Psoas muscle (tissue), 7 donors: ENCODE measurements at regions not wholly inside any gene's neighbourhood (a gene's known extent, or its start where the extent isn't known, plus 50 kb on each side); places are given as distances from the start of the nearest gene placed in this dataset.

ENCODE experiments used
- ATAC-seq, 4 donors: fragments of 200-7000 bp; cut with Tn5 transposase; one replicate each; pipeline ENCODE4 v1.9.1; 2020; ENCODE audit warnings: moderate library complexity in 3 of 4, mild to moderate bottlenecking in 2 of 4
- DNase-seq, 2 donors: peaks; one replicate each; pipeline ENCODE4 v3.0.0-alpha.2; 2020
- H3K27ac ChIP-seq: fragments of 200-600 bp; one replicate; pipeline ENCODE4 v1.8.0; 2022
- H3K27me3 ChIP-seq, 3 donors: fragments of 200-600 bp in 1 of 3; one replicate each; pipeline versions ENCODE4 v1.6.1 to v1.8.0; 2013 to 2022; ENCODE audit warnings: low read length in 2 of 3, mild to moderate bottlenecking in 2 of 3, moderate library complexity in 1 of 3; ENCODE audit not compliant: insufficient read depth in 3 of 3
- H3K36me3 ChIP-seq, 2 donors: fragments of 200-600 bp in 1 of 2; one replicate each; pipeline versions ENCODE4 v1.6.1 to v1.8.0; 2013 to 2022; ENCODE audit warnings: low read depth in 1 of 2, mild to moderate bottlenecking in 1 of 2, moderate library complexity in 1 of 2; ENCODE audit not compliant: insufficient read depth in 1 of 2
- H3K4me1 ChIP-seq: fragments of 200-600 bp; one replicate; pipeline ENCODE4 v1.8.0; 2022
- H3K4me3 ChIP-seq: fragments of 200-600 bp; one replicate; pipeline ENCODE4 v1.8.0; 2022; ENCODE audit warnings: mild to moderate bottlenecking
- H3K9me3 ChIP-seq: fragments of 200-600 bp; one replicate; pipeline ENCODE4 v1.8.0; 2022
- WGBS, 3 donors: extraction: QIAGEN DNeasy Blood & Tissue Kit; methylation state at CpG; one replicate each; pipeline versions ENCODE4 v1.1.6 to v1.1.7; 2013; 5-methylcytosine and 5-hydroxymethylcytosine counted together
- intact Hi-C, 2 donors: fragments of 100-400 bp; cut with DNase I; formaldehyde crosslinking; loops; one replicate each; pipeline versions ENCODE4 v1.11.0 to v1.14.2; 2022
- TF ChIP-seq, protein P1 (sequence below): fragments of 200-600 bp; IDR thresholded peaks from one replicate; pipeline ENCODE4 v1.8.0; 2022; ENCODE audit warnings: antibody characterized with exemption
- donor health status: healthy with polysubstance abuse.
- donor health status: DM: no; HTN: no; CAD: no; lungs with moderate emphysema.
- donor health status: Bipolar disorder and iron deficiency.
- donor health status: healthy.
- donor health status: DM: yes; HTN: yes; CAD: no.
- donor health status: DM: no; HTN: no; CAD: no.
- donor health status: DM: yes; HTN: yes; CAD: no.

DNA sequence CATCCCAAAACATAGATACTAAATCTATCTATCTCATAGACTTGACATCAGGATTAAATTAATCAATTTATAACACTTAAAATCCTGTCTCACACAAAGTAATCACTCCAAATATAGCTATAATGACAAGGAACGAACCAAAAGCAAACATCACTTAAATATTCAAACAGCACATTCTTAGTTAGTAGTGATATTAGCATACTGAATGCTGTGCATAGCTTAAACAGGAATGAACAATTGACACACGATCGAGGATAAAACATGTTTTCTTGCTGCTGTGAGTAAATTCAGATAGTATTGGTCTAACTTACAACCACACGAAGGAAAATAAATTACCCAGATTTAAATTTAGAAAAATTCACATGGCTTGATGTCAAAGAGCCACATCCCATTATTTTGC is 58.9 kb upstream of the SNTG2 start:
- no peaks in the 10 kb centered on the region for H3K4me1 ChIP-seq
- ATAC-seq (no peak), DNase-seq (no peak)
- intact Hi-C loops = no loop called here
- no peak overlapping the region for H3K27ac ChIP-seq
- no peaks in the 10 kb centered on the region for H3K36me3 ChIP-seq
- 68 to 77% (median 74%) methylated on average over 4 of the region's 4 CpGs for WGBS, 3 donors
- TF ChIP-seq, protein P1, sequence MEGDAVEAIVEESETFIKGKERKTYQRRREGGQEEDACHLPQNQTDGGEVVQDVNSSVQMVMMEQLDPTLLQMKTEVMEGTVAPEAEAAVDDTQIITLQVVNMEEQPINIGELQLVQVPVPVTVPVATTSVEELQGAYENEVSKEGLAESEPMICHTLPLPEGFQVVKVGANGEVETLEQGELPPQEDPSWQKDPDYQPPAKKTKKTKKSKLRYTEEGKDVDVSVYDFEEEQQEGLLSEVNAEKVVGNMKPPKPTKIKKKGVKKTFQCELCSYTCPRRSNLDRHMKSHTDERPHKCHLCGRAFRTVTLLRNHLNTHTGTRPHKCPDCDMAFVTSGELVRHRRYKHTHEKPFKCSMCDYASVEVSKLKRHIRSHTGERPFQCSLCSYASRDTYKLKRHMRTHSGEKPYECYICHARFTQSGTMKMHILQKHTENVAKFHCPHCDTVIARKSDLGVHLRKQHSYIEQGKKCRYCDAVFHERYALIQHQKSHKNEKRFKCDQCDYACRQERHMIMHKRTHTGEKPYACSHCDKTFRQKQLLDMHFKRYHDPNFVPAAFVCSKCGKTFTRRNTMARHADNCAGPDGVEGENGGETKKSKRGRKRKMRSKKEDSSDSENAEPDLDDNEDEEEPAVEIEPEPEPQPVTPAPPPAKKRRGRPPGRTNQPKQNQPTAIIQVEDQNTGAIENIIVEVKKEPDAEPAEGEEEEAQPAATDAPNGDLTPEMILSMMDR = no peak
- H3K4me3 ChIP-seq = no peak overlapping the region
- no peaks in the 10 kb centered on the region for H3K9me3 ChIP-seq
- peaks cover 0 to 7% (median 0%) of the 10 kb centered on the region in 3 donors for H3K27me3 ChIP-seq

DNA sequence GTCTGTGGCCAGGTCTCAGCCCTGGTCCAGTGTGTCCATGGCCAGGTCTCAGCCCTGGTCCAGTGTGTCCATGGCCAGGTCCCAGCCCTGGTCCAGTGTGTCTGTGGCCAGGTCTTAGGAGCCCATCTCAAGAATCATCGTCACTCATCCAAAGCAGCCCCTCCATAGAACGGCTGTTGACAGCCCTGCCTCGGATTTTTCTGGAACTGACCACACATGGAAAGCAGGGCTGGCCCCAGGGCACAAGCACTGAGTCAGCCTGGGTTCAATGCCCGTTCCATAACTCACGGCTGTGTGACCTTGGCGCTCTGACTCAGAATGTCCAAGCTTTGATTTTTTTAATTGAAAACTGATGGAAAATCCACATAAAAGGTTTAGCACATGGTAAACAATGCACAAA is 59.9 kb upstream of the SNTG2 start:
- intact Hi-C loops = no loop called here

DNA sequence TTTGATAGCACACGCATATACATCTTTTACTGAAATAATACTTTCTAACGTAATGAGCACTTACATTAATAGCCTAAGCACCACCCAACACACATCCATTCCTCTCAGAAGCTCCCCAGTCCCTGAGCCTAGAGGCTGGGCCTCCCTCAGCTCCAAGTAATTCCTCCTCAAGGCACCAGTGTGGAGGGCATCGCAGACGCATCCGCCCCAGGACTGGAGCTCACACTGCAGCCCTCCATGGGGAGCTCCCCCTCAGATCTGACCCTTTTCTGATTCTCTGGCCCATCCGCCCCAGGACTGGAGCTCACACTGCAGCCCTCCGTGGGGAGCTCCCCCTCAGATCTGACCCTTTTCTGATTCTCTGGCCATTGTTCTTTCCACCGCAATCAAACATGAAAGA is 60.4 kb upstream of the SNTG2 start:
- 85 to 87% (median 86%) methylated on average over 8 of the region's 8 CpGs for WGBS, 3 donors
- Histone ChIP-seq H3K4me3 (no peak overlapping the region), H3K4me1 (no peaks in the 10 kb centered on the region), H3K36me3 (no peaks in the 10 kb centered on the region), H3K9me3 (no peaks in the 10 kb centered on the region), H3K27me3 (peaks cover 0 to 7% (median 0%) of the 10 kb centered on the region in 3 donors), H3K27ac (no peak overlapping the region)
- ATAC-seq (no peak), DNase-seq (no peak)
- intact Hi-C loops = no loop called here
- TF ChIP-seq, protein P1 = no peak

More for the DNA sequence above, 59.9 kb upstream of the SNTG2 start:
- Histone ChIP-seq H3K36me3 (no peaks in the 10 kb centered on the region), H3K4me3 (no peak overlapping the region), H3K27ac (no peak overlapping the region), H3K27me3 (peaks cover 0 to 7% (median 0%) of the 10 kb centered on the region in 3 donors), H3K4me1 (no peaks in the 10 kb centered on the region), H3K9me3 (no peaks in the 10 kb centered on the region)
- ATAC-seq = no peak
- WGBS, 3 donors = 70 to 75% (median 72%) methylated on average over 6 of the region's 6 CpGs
- TF ChIP-seq, protein P1 = no peak
- DNase-seq = no peak

DNA sequence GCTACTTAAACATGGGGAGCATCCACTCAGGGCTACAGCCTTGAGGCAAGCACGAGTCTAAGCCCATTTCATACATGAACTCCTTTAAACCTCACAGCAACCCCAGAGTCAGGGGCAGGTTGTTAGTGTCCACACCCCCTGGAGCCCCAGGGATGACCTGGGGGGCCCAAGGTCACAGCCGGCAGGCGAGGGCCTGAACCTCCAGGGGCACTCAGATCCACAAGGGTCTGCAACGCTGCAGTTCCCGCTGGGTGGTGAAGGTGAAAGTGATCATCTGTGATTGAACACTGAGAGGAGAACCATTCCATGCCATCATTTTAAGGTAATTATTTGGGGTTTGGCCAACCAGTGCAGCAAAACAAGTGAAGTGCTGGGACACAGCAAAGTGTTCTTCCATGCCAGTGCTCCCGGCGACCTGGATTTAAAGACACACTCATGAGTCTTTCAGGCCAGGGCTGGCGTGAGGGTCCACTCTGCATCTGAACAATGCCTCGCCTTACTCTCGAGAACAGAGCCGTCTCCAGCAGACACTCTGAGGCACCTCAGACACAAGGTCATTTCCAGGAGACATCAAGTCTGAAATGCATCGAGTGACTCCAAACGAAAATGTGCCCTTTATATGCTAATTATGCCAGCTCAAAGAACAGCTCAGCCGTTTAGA is 61.6 kb upstream of the SNTG2 start:
- intact Hi-C loops = no loop called here
- H3K9me3 ChIP-seq = no peaks in the 10 kb centered on the region
- peaks cover 0 to 7% (median 5%) of the 10 kb centered on the region in 3 donors for H3K27me3 ChIP-seq

More for the DNA sequence above, 61.6 kb upstream of the SNTG2 start:
- WGBS, 3 donors = 68 to 76% (median 72%) methylated on average over 14 of the region's 14 CpGs
- TF ChIP-seq, protein P1 = no peak
- no peak for DNase-seq
- Histone ChIP-seq H3K36me3 (no peaks in the 10 kb centered on the region), H3K4me3 (no peak overlapping the region), H3K4me1 (no peaks in the 10 kb centered on the region), H3K27ac (no peak overlapping the region)
- no peak for ATAC-seq
